ENCODE measurements at regions not wholly inside any gene's neighbourhood (a gene's known extent, or its start where the extent isn't known, plus 50 kb on each side); places are given as distances from the start of the nearest gene placed in this dataset.

DNA sequence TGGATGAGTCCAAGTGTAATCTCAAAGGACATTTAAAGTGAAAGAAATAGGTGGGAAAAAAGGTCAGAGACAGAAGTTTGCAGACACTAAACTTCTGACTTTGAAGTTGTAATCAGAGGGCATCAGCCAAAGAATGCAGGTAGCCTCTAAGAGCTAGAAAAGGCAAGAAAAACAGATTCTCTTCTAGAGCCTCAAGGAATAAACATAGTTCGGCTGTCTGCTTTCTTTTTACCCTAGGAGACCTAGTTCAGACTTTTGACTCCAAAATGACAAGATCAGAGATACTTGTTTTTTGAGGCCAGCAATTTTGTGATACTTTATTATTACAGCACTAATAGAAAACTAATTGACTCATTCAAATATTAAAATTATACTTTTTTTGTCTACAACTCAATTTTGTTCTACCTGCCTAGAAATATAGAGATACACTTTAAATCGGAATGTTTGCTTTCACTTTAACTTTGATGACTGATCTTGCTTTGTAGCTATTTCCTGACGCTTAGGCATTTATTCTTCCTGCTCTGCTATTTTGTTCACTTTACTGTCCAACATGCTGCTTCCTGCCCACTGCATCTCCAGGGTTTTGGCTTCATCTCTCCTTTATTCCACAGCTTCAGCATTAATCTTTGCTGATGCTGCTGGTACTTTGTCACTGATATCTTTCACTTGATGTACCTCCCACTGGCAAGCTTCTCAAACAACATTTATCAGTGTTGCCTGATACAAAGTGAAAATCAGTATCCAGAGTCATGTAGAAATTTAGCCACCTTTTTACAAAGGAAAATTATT lies 272.5 kb downstream of the DSEL start:
- Histone ChIP-seq H3K9me3 (ENCODE audit: insufficient read depth in 2 of 2, low read depth in 1 of 2, low read length in 1 of 2) (no peaks in the 10 kb centered on the region), H4K8ac (ENCODE audit: extremely low read depth, insufficient read depth, low read length) (no peak overlapping the region), H4K91ac (replicated peaks; ENCODE audit: insufficient read length, low read length) (no peak overlapping the region), H2AFZ (ENCODE audit: low read length) (0 out of 2 replicates have a peak overlapping the region, but pooled peaks have one; percentile 79), H2AK5ac (ENCODE audit: low read depth, low read length) (no peak overlapping the region), H3K27ac (ENCODE audit: low read depth, low read length) (no peak overlapping the region), H3K4me2 (ENCODE audit: insufficient read depth in 1 of 2, low read depth in 2 of 2, low read length in 2 of 2) (no peak overlapping the region), H2BK5ac (ENCODE audit: low read depth, low read length) (no peak overlapping the region), H3K4me1 (replicated peaks in 1 of 4; ENCODE audit: control insufficient read depth in 3 of 4, insufficient read depth in 4 of 4, low read length in 3 of 4) (no peaks in the 10 kb centered on the region), H3K14ac (ENCODE audit: insufficient read length) (no peak overlapping the region), H3K4ac (replicated peaks; ENCODE audit: insufficient read length, low read depth, low read length) (no peak overlapping the region), H3K18ac (ENCODE audit: extremely low read depth, low read length) (no peak overlapping the region), H3K56ac (replicated peaks; ENCODE audit: insufficient read length, low read depth, low read length) (no peak overlapping the region), H3K79me1 (ENCODE audit: low read depth, low read length) (no peaks in the 10 kb centered on the region), H3K4me3 (ENCODE audit: extremely low read depth in 1 of 4, insufficient read depth in 2 of 4, low read depth in 3 of 4, low read length in 4 of 4) (no peak overlapping the region), H3K27me3 (replicated peaks in 1 of 4; ENCODE audit: control insufficient read depth in 3 of 4, extremely low read depth in 1 of 4, insufficient read depth in 3 of 4, low read length in 3 of 4) (no peaks in the 10 kb centered on the region), H3K23me2 (ENCODE audit: low read depth, low read length) (no peaks in the 10 kb centered on the region), H3K9ac (replicated peaks in 1 of 4; ENCODE audit: extremely low read depth in 1 of 4, low read depth in 3 of 4, low read length in 3 of 4) (no peak overlapping the region), H2BK120ac (replicated peaks; ENCODE audit: low read depth, low read length) (no peak overlapping the region), H3K36me3 (ENCODE audit: control insufficient read depth in 2 of 4, insufficient read depth in 4 of 4, low read length in 3 of 4) (no peaks in the 10 kb centered on the region), H2BK15ac (ENCODE audit: low read length) (no peak overlapping the region), H4K20me1 (replicated peaks in 1 of 2; ENCODE audit: control insufficient read depth in 1 of 2, insufficient read depth in 2 of 2, low read length in 2 of 2) (no peaks in the 10 kb centered on the region), H3K23ac (ENCODE audit: insufficient read length) (no peak overlapping the region), H2BK12ac (ENCODE audit: low read depth, low read length) (no peak overlapping the region), H4K5ac (ENCODE audit: insufficient read length, low read depth, low read length) (no peak overlapping the region), H2BK20ac (ENCODE audit: low read length) (no peak overlapping the region), H3K79me2 (ENCODE audit: control insufficient read depth in 1 of 2, insufficient read depth in 2 of 2, low read length in 2 of 2) (no peaks in the 10 kb centered on the region)
- FAIRE-seq = no peak
- ChIA-PET CTCF (ENCODE audit: partially characterized antibody) (no interaction called here), POLR2A (ENCODE audit: partially characterized antibody) (no interaction called here)
- DNase-seq (ENCODE audit: low read depth in 1 of 2, low spot score in 2 of 2) = no peak
- WGBS, 2 experiments (ENCODE audit: extremely low coverage in 1 of 2, insufficient coverage in 1 of 2, insufficient read length in 1 of 2, insufficient replicate concordance in 2 of 2, low coverage in 1 of 2, low lambda C conversion rate in 2 of 2, missing lambda C conversion rate in 1 of 2) = 86% methylated on average over 3 of the region's 3 CpGs; no CpG with 5 or more reads in 1 of the 2 experiments
- TF ChIP-seq POLR2A (IDR thresholded peaks at IDR 0.05; ENCODE audit: control extremely low read depth in 1 of 2, low read depth in 2 of 2, low read length in 2 of 2) = no peak
- no peak for TF ChIP-seq GABPA (IDR thresholded peaks at IDR 0.05; ENCODE audit: borderline replicate concordance, insufficient read depth, low read length)
- no peak for TF ChIP-seq CBX8 (IDR thresholded peaks at IDR 0.05; ENCODE audit: borderline replicate concordance, low read depth, low read length)
- no peak for TF ChIP-seq PHF8 (conservative IDR thresholded peaks at IDR 0.05; ENCODE audit: low read depth, low read length)
- no peak for TF ChIP-seq CREB1 (IDR thresholded peaks at IDR 0.05)
- TF ChIP-seq MAFK (IDR thresholded peaks at IDR 0.05; ENCODE audit: low read depth, low read length) = no peak
- no peak for TF ChIP-seq GTF2F1 (IDR thresholded peaks at IDR 0.05; ENCODE audit: borderline replicate concordance, low read depth, low read length)
- no peak for TF ChIP-seq TCF12 (IDR thresholded peaks at IDR 0.05; ENCODE audit: low read depth, low read length)
- TF ChIP-seq KDM5A (IDR thresholded peaks at IDR 0.05; ENCODE audit: low read length) = no peak
- TF ChIP-seq TBP (IDR thresholded peaks at IDR 0.05; ENCODE audit: low read depth, low read length) = no peak
- no peak for TF ChIP-seq CEBPB (IDR thresholded peaks at IDR 0.05; ENCODE audit: low read depth, low read length)
- TF ChIP-seq TEAD4 (IDR thresholded peaks at IDR 0.05; ENCODE audit: low read depth, low read length) = no peak
- TF ChIP-seq POLR2AphosphoS5 (IDR thresholded peaks at IDR 0.05; ENCODE audit: low read depth, low read length) = no peak
- TF ChIP-seq CHD2 (IDR thresholded peaks at IDR 0.05; ENCODE audit: low read length) = no peak
- TF ChIP-seq BCL11A (IDR thresholded peaks at IDR 0.05; ENCODE audit: low read depth in 2 of 2, low read length in 2 of 2) = no peak
- TF ChIP-seq SAP30 (IDR thresholded peaks at IDR 0.05; ENCODE audit: insufficient read depth, insufficient replicate concordance, low read length) = no peak

Measured in H1 (cell line).